GM19452 (cell line): ENCODE measurements at regions not wholly inside any gene's neighbourhood (a gene's known extent, or its start where the extent isn't known, plus 50 kb on each side); places are given as distances from the start of the nearest gene placed in this dataset.
"Not testable (repeated sequence)": the region's sequence is repeated elsewhere in the genome, so short reads cannot be mapped to it uniquely, and the experiment has no call there.

Source experiments
- ATAC-seq: cut with Tn5 transposase; IDR thresholded peaks from one replicate; pipeline ENCODE4 v1.9.1; 2021; ENCODE audit not compliant: unreplicated experiment

- no peak for ATAC-seq
Measured at GRCh38 chr4:181757910-181758660, 485.1 kb upstream of the TENM3 start.

- ATAC-seq: no peak
Measured at GRCh38 chr4:181760560-181760959, 482.6 kb upstream of the TENM3 start.

- no peak for ATAC-seq
Measured at GRCh38 chr4:181761156-181761555, 482.0 kb upstream of the TENM3 start.

GRCh38 chr4:181766061-181766548, 477.1 kb upstream of the TENM3 start:
- no peak for ATAC-seq

DNA sequence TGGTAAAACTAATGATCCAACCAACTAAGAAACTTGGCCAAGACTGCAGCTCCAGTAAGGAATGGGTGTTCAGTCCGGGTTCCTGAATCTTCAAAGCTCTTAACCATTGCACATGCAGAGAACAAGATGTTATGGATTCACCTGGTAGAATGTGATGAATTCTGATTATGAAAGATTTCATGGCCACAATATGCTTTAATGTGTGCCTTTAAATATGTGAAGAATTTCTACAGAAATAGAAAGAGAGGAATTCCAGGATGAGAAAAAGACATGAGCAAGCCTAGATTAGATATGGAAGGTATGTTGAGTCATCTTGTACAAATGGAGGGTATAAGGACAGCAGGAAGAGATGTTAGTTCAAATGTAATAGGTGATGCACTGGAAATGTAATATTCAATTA, 472.2 kb upstream of the TENM3 start:
- ATAC-seq: no peak

DNA sequence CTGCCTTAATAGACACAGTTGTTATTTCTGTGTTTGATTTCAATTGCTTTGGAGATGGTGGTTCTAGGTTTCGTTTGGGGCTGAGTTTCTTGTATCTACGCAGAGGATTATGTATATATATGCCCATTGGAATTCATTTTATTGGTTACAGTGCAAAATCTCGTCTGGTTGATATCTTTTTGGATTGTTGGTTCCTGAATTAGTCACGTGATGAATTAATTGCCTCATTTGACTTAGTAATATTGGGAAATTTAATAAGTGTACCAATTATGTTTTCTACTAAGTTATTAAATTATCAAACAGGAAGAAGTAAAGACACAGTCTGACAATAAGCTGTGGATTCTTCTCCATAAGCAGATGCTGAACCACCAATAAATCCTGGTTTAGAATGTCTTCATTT, 467.9 kb upstream of the TENM3 start:
- no peak for ATAC-seq

DNA sequence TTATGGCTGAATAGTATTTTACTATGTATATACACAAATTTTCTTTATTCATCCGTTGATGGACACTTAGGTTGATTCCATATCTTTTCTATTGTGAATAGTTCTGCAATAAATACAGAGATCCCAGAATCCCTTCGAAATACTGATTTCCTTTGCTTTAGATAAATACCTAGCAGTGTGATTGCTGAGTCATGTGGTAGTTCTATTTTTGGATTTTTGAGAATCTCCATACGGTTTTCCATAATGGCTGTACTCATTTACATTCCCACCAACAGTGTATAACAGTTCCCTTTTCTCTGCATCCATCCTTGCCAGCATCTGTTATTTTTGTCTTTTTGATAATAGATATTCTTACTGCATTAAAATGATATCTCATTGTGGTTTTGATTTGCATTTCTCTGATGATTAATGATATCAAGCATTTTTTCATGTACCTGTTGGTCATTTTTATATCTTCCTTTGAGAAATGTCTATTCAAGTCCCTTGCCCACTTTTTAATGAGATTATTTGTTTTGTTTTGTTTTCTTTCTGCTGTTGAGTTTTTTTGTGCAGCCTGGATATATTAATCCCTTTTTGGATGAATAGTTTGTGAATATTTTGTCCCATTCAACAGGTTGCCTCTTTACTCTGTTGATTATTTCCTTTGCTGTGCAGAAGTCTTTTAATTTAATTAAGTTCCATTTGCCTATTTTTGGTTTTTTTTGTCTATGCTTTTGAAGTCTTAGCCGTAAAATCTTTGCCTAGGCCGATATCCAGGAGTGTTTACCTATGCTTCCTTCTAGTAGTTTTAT, 466.7 kb upstream of the TENM3 start:
- no peak for ATAC-seq

DNA sequence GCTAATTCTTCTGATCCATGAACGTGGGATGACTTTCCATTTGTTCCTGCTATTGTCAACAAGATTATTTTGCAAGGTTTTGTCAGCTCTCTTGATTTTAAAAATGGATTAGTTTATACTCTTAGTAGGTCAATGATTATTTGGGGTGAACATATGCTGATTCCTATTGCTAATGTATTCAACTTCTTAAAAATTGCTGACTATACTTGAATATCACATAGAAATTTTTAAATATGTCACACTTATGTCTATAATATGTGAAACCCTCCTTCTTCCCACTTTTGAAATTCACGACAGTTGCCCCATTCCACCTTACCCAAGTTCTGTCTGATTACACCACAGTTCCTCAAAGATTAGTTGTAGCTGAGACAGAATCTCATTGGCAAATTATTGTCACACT, 465.7 kb upstream of the TENM3 start:
- ATAC-seq: no peak

DNA sequence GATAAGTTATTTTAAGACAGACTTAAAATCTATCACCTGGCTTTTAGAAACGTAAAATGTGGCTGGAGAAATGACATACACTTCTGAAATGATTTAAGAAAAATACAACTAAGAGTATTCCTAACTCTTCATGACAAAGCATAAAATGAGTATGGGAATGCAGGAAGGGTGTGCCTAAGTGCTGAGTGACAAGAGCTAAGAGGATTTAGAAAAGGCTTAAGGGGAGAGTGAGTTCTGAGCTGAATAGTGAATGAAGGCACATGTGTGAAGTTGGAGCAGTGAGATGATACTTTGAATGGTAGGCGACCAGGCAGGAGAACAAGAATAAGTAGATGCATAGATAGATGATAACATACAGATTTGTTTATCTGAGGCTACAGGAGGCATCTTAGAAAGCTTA, 458.3 kb upstream of the TENM3 start:
- ATAC-seq: no peak

DNA sequence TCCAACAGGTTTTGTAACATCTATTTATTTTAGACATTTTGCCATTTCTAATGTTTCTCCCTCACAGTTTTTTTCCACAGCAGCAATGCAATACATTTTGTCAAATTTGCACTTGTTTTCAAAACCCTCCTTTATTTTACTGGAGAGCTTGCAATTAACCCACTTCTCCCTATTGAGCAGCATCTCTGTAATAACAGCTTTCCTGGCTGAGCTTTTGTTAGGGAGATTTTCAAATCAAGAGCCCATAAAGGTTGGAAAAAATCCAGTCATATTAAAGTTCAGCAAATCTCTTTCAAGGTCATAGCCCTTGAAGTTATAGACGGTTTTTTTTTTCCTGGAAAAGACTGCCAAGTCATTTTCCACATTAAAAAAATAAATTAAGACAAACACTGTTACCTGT, 450.6 kb upstream of the TENM3 start:
- no peak for ATAC-seq

- no peak for ATAC-seq
Measured at GRCh38 chr4:181793096-181793495, 450.1 kb upstream of the TENM3 start.

GRCh38 chr4:181796502-181796901, 446.7 kb upstream of the TENM3 start:
- ATAC-seq: no peak

GRCh38 chr4:181798536-181798935, 444.7 kb upstream of the TENM3 start:
- no peak for ATAC-seq

DNA sequence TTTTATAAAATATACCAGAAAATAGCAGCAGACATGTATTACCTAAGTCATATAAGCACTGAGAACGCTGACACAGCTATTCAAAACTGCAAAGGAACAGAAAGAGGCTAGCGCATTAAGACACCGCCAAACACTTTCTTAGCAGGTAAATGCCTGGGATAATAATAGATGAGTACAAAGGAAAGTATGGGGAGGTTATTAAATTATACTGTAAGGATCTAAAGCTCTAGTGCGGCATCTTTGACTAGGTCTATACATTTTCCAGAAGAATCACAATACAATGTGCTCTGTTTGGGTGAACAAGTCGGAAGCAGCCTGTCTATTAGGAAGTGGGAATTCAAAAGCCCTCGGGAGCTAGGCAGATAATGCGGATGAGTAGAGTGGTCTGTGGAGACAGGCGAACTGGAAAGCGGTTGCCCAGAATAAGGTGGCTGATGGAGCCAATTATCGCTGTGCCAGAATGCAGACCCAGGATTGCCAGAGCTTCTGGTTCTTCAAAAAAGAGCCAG, 443.6 kb upstream of the TENM3 start:
- ATAC-seq: no peak

- no peak for ATAC-seq
Measured at GRCh38 chr4:181802207-181802606, 441.0 kb upstream of the TENM3 start.

DNA sequence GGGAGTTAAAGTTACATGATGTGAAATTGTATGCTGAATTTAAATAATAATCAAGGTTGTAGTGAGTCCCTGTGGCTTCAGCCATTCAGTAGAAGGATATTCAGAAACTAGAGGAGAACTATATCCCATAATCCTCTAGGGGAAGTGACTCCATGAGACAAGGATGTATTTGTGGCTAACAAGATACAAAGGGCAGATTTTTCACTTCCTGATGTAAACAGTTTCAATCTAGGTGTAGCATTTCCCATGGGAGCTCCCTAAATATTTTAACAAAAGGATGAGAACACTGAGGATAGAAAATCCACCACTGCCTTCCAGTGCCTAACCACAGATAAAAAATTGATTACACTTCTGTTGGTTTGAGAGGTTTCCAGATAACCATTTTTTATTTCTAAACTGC, 435.4 kb upstream of the TENM3 start:
- ATAC-seq: no peak

GRCh38 chr4:181810711-181811110, 432.5 kb upstream of the TENM3 start:
- no peak for ATAC-seq

- not testable (repeated sequence) for ATAC-seq
Measured at GRCh38 chr4:181811550-181811949, 431.7 kb upstream of the TENM3 start.

GRCh38 chr4:181819946-181820345, 423.3 kb upstream of the TENM3 start:
- ATAC-seq: no peak

GRCh38 chr4:181820553-181820952, 422.6 kb upstream of the TENM3 start:
- no peak for ATAC-seq

GRCh38 chr4:181821039-181822004, 421.9 kb upstream of the TENM3 start:
- no peak for ATAC-seq
